ENCODE measurements at regions not wholly inside any gene's neighbourhood (a gene's known extent, or its start where the extent isn't known, plus 50 kb on each side); places are given as distances from the start of the nearest gene placed in this dataset.

DNA sequence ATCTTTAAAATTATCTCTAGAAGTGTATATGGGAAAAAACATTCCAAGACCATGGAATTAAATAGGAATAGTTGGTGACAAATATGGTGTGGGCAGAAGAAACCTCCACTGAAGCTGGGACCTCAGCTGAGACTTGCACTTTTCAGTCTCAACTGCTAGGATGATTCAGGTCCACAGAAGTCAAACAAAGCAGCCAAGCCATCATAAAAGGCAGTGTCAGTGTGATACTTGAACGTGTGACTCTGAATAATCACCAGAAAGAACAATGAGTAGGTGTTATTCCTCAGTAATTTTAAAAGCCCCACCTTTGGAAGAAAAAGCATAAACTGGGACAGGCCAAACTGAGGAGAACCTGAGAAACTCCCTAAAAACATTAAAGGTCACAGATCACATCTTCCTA lies 90.7 kb downstream of the ZNF281 start:
- no peak for DNase-seq (ENCODE audit: low read depth in 2 of 3, low spot score in 2 of 3)

GRCh38 chr1:200317236-200317635 lies 92.6 kb downstream of the ZNF281 start:
- DNase-seq (ENCODE audit: low read depth in 2 of 3, low spot score in 2 of 3): no peak

GRCh38 chr1:200316148-200316803 lies 93.6 kb downstream of the ZNF281 start:
- no peak for DNase-seq (ENCODE audit: low read depth in 2 of 3, low spot score in 2 of 3)

- DNase-seq (ENCODE audit: low read depth in 2 of 3, low spot score in 2 of 3): no peak
These were observed 95.6 kb downstream of the ZNF281 start for GRCh38 chr1:200314085-200314750.

- no peak for DNase-seq (ENCODE audit: low read depth in 2 of 3, low spot score in 2 of 3)
These were observed 98.6 kb downstream of the ZNF281 start for GRCh38 chr1:200311256-200311655.

GRCh38 chr1:200310824-200311223 lies 99.0 kb downstream of the ZNF281 start:
- DNase-seq (ENCODE audit: low read depth in 2 of 3, low spot score in 2 of 3): no peak

- DNase-seq (ENCODE audit: low read depth in 2 of 3, low spot score in 2 of 3): no peak
These were observed 102.1 kb downstream of the ZNF281 start for GRCh38 chr1:200307755-200308066.

DNA sequence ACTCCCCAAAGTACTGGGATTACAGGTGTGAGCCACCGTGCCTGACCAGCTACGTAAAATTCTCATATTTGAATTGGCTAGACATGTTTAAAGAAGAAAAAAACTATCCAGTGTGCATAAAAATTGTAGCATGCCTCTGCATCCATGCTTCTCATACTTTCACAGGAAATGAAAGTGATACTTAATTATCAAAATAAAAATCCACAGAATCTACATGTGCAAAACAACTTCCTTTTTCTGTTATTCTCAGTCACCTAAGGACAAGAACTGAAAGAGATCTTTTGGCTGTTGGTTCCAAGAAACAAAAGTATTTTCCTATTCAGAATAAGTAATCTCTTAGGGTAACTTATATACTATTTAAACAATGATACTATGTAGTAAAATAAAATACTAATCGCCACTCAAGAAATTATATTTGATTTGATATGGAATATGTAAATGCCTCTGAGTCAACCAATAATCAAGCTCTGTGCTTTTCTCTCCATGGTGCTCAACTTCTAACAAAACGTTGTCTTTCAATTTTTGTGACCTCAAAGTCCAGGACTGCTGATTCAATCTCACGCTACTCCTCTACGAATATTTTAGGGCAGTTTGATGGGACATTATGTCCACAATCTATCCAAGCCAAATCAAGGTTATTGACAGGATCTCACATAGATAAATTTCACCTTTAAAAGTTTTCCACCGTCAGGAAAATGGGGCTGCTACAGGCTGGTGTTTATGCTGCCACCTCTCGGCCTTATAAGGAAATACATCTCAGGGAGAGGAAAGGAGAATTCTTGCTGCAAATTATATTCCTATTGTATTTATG lies 102.7 kb downstream of the ZNF281 start:
- peak in 2 of 3 donors; percentile 18 to 50 for DNase-seq (ENCODE audit: low read depth in 2 of 3, low spot score in 2 of 3)

GRCh38 chr1:200305806-200306205 lies 104.0 kb downstream of the ZNF281 start:
- no peak for DNase-seq (ENCODE audit: low read depth in 2 of 3, low spot score in 2 of 3)

DNA sequence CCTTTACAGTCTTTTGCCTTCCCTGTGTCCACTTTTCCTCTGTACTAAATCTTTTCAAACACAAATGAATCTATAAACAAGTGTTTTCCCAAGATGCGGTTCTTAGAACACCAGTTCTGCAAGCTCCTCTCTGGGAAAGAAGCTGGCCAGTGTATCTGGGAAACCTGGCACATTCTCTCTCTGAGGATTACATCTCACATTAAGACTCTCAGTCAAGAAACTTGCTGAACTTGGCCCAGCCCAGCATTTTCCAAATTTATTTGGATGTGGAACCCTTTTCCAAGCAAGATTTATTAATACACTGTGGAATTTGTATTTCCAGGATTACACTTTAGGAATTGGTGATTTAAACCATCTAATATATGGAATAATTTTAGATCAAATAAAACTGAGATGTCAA lies 105.7 kb downstream of the ZNF281 start:
- no peak for DNase-seq (ENCODE audit: low read depth in 2 of 3, low spot score in 2 of 3)

DNA sequence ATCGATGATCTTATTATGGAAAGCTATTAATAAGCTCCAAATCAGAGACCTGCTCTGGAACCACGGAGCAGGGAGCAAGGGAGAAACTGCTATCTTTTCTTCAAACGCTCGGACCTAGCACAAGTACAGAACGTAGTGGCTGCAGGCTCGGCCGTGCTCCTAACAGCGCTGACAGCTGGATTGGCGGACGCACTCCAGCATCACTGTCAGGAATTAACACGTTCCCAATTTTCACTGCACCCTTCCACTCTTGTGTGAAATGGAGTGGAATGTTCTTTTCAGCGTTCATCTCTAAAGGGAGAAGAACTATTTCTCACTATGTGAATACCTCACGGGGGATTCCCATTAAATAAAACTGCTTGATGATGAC lies 106.9 kb downstream of the ZNF281 start:
- DNase-seq (ENCODE audit: low read depth in 2 of 3, low spot score in 2 of 3): no peak

DNA sequence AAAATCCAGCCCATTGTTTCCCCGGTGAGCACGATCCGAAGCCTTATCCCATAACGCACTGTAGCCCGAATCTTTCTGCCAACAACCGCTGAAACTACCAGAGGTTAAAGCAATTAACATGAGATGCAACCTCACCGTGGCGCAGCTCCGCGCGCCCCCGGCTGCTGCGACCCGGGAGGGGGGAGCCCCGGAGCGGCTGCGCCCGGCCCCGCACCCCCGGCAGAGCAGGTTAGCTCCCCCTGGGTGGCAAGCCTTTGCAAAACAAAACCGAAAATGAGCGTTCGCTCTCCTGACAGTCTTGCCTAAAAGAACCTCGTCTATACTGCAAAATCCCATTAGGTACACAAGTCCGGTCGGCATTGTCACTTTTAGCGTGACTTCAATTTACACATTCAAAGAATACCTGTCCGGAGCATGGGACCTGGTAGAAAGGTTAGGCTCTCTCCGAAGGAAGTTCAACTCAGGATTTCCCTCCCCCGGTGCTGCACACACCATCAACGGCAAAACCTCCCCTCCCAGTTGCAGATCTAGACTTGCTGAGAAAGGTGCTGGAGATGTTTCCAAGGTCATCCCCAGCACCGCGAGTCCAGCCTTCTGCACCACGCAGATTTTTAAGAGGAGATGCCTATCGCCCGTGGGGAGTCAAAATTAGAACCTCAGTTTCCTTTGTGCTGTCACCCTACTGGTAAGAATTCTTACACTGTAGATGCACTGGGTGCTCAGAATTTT lies 107.5 kb downstream of the ZNF281 start:
- DNase-seq (ENCODE audit: low read depth in 2 of 3, low spot score in 2 of 3): peak; percentile 45 to 81 (median 80)

- DNase-seq (ENCODE audit: low read depth in 2 of 3, low spot score in 2 of 3): no peak
These were observed 108.7 kb downstream of the ZNF281 start for GRCh38 chr1:200301152-200301551.

GRCh38 chr1:200299571-200299970 lies 110.3 kb downstream of the ZNF281 start:
- DNase-seq (ENCODE audit: low read depth in 2 of 3, low spot score in 2 of 3): no peak

- DNase-seq (ENCODE audit: low read depth in 2 of 3, low spot score in 2 of 3): no peak
These were observed 111.6 kb downstream of the ZNF281 start for GRCh38 chr1:200298242-200298641.

- no peak for DNase-seq (ENCODE audit: low read depth in 2 of 3, low spot score in 2 of 3)
These were observed 113.7 kb downstream of the ZNF281 start for GRCh38 chr1:200296091-200296661.

- DNase-seq (ENCODE audit: low read depth in 2 of 3, low spot score in 2 of 3): no peak
These were observed 115.6 kb downstream of the ZNF281 start for GRCh38 chr1:200294241-200294640.

GRCh38 chr1:200292699-200293098 lies 117.1 kb downstream of the ZNF281 start:
- no peak for DNase-seq (ENCODE audit: low read depth in 2 of 3, low spot score in 2 of 3)

DNA sequence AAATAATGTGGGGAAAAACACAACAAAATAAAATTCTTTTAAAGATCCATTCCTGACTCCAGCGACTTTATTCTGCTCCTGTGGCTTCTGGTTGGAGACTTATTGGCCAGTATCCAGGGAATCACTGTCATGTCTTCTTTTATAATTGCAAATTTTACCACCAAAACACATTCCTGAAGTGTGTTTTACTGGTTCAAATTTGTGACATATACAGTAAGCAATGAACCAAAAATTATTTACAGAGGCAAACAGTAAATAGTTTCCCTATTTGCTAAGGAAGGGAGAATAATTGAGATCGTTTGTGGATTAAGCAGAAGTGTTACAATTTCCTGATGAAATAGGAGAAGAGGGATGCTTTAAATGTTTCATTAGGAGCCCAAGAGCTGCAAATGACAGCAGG lies 118.7 kb downstream of the ZNF281 start:
- no peak for DNase-seq (ENCODE audit: low read depth in 2 of 3, low spot score in 2 of 3)

DNA sequence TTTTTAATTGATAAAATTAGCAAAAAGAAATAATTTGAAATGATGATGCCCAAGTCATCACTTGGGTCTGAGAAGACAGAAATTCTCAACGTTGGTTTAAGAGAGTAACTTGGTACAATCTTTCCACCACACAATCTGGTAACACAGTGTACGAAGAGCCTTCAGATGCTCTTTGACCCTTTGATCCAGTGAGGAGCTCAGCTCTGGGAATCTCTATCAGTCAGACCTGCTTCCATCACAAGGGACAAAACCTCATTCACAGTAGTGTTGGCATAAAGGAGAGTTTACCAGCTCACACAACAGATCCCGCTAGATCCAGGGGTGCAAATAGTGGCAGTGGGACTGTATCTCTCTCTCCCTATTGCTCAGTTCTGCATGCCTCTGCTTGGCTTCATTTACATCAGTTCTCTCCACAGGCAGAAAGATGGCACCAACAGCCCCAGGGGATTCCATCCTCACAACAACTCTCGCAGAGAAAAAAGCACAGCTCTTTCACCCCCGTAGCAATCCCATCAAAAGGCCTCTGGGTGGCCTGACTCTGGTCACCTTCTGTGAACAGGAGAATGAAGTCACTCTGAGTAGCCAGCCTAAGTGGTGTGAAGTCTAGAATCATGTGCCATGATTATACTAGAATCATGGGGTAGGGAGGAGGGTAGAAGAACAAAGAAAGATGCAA lies 119.7 kb downstream of the ZNF281 start:
- peak in 1 of 3 donors; percentile 42 for DNase-seq (ENCODE audit: low read depth in 2 of 3, low spot score in 2 of 3)
